ENCODE measurements at regions not wholly inside any gene's neighbourhood (a gene's known extent, or its start where the extent isn't known, plus 50 kb on each side); places are given as distances from the start of the nearest gene placed in this dataset.

DNA sequence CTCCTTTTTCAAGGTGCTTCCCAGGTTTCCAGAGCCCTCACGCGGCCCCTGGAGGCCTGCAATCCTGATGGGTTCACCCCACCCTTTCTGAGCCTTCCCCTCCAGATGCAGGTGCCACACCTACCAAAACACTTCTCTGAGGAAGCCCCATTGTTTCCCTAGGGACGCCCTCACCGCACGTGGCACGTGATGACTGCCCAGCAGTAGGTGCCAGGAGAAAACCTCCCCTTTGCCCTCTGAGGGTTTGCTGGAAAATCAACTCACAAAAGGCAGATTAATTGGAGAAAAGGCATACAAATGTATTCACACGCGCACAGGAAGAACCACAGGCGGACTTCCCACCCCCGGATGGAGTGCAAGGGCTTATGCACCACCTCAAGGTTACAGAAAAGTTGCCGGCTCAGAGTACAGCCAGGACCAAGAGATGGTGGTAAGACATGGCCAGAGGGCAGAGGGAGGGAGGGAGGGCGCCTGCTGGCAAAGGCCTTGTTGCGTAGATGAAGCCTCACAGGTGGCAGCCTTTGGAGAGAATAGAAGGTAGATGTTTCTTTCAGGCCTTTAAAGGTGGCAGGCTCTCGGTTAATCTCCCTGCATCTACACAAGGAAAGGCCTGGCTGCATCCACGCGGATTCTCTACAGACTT lies 269.4 kb upstream of the RAB6C start:
- no peak for FAIRE-seq

DNA sequence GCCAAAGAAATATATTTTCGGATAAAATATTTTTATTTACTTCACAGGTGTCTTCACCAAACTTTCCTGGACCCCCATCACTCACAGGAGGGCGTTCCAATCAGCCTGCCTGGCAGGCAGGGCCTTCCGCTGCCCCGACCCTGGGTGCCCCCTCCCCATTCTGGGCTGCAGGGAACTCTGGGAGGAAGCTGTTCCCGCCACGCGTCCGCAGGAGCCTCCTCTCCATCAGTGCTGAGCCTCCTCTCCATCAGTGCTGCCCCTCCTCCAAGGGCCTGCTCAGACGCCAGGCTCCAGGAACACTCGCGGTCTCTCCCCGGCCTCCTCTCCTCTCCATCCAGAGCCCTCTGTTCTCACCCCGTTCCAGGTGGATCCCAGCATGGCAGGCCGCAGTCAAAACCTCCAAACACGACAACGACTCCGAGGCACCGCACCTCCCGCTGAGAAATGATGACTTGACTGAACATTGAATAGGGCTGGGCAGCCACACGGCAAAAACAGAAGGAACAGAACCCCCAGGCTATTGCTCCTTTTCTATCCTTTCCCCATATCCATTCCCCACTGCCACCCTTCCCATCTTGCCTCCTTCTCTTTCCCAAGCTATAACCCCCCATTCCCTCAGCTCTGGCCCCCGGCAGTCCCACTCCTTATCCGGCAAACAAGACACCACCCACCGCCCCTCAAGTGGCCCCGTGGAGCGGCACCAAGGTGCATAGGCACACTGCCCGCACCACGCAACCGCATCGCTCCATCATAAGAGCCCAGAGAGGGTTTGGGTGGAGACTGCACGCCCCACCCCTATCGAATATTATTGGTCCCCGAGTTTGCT lies 268.6 kb upstream of the RAB6C start:
- no peak for FAIRE-seq

DNA sequence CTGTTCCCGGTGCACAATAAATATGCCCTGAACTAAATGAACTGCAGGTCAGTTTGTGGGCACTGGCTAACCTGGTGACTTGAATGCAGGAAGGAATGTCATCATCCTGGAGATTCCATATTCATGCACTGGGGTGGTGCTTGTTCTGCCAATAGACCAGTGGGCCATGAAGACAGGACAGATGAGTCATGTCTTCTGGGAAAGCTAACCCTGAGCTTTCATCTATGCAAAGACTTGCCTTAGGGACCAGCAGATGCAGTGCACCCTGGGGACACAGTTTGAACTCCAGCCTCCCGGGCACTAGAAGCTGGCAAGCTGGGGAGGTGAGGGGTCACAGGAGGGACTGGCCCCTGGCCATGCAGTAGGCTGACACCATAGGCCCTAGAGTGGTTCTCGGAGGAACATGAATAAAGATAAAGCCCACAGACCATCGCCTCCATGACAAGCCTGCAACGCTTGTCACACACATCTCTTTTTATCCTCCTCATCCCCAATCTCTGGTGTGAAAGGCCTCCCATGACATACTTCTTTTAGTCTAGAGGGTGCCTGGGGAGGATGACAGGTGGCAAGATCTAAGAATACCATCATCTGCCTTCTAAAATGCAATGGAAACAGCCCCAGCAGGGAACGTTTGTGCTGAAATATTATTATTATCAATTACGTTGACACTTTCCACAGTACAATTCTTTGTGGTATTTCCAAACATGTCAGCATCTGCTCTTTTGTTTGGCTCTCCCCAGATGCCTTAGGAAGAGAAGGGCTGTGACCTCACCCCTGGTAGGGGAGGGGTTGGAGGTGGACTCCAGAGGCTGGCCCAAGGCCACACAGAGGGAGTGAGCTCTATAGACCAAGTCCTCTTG lies 267.4 kb upstream of the RAB6C start:
- FAIRE-seq = no peak

DNA sequence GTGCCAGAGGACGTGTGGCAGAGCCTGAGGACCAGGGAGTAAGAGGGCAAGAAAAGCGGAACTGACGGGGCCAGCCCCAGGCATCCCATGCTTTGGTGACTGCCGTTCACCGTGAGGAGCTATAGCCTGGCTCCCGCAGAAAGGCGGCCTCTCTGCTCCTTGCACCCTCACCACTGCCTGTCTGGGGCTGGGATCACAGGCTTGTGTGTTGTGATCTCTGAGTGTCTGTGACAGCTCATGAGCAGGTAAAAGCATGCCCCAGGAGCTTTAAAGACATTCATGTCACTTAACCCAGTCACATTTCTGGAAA lies 266.8 kb upstream of the RAB6C start:
- no peak for FAIRE-seq

DNA sequence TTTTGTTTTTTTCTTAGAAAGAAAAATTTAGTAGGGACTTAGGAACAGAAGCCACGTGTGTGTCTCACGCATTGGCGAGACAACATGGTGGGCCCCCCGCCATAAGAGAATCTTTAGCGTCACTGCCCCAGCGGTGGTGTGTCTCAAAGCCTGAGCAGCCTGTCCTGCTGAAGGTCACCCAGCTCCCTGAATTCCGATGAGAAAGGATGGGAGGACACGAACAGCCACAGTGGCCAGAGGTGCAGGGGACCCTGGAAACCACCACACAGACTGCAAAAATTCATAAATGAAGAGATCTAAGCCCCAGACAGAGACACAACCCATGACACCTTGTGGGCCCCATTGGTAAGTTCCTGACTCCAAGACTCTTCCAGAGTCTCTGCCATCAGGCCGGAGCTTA lies 266.1 kb upstream of the RAB6C start:
- no peak for FAIRE-seq

DNA sequence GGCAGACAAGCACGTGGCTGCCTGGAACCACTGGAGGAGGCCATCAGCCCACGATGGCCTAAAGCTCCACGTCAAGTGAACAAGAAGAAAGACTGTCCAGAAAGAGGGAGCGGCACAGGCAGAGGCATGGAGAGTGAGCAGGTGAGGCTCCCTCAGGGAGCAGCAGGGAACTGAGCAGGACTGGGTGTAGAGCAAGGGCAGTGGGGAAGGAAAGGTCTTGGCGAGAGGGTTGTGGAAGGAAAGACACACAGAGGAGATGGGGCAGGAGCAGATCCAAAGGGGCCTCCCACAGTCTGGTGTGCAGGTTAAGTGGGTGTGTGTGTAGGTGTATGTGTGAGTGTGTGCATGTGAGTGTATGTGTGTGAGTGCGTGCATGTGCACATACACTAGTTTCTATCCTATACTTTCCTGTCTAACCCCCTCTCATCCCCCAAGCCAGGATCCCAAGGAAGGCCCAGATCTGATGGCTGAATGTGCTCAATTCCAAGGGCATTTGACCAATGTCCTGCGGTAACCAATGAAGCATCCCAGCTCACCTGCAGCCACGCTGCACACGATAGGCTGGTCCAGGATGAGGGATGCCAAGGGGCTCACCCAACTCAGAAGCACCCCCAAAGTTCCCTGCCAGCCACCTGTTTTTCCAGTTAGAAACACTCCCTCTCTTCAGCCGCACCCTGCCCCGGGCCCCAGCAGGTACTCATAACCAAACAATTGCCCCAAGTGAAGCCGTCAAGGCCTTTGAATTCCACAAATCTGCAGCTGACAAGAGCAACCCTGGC lies 262.5 kb upstream of the RAB6C start:
- no peak for FAIRE-seq

DNA sequence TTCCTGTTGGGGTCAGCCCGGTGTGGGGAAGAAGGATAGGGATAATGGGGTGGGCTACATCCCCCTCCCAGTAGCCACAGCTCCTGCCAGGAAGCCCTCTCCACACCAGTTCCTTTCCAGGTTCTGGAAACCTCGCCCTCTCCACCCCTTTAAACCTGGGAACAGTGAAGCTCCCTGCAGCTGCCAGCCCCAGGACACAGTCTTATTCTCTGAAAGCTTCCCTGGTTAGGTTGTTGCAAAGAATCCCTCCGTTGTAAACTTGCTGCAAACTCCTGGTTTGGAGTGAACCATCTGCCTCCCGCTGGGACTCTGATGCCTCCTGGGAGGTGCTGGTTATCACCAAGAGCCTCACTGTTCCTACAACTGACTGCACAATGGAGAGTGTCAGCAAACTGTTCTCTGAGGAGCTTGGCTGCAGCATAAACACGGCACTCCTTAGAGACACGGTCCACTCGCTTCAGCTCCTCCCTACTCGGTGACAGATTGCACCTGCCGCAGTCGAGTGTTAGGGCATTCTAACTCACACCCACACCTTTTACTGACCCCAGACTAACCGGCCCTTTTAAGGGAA lies 261.8 kb upstream of the RAB6C start:
- FAIRE-seq = no peak

DNA sequence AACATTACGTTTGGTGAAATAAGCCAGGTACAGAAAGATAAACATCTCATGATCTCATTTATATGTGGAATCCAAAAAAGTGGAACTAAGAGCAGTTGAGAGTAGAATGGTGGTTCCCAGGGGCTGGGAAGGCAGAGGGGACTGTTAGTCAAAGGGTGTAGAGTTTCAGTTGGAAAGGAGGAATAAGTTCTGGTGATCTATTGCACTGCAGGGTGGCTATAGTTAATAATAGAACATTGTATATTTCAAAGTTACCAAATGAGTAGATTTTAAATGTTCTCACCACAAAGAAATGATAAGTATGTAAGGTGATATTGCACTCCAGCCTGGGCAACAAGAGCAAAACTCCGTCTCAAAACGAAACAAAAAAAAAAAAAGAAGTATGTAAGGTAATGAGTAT lies 260.1 kb upstream of the RAB6C start:
- FAIRE-seq = no peak

DNA sequence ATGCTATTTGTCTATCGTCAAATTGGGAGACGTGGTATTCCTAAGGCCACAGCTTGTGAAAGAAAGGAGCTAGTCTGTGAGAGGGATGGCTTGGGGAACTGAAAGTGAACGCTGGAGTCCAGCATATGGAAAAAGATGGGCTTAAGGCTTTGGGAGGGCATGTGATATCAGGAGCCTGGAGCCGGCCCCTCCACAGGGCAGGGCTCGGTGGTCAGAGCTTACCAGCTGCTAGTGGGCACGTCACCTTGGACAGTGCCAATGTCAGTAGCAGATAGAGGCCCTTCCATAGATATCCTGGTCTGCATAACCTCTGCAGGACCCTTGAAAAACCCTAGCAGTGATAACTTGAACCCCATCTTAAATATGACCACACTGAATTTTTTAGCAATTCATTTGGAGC lies 259.1 kb upstream of the RAB6C start:
- no peak for FAIRE-seq

DNA sequence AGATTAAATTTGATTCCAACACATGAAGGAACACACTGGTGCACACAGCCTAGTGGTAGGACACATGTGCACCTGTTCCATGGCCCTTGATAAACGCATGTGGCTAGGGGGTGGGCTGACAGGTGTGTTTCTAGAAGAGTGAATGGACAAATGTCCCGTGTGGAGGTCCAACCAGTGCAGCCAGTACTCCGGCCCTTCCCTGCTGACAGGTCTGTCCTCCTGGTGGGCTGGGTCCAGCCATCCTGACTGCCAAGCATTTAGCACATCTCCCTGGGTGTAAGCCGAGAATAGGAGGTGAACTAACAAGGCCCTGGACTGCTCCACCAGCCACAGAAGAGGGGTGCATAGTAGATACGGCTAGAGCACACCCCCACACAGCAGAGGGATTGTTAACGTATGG lies 258.7 kb upstream of the RAB6C start:
- no peak for FAIRE-seq

DNA sequence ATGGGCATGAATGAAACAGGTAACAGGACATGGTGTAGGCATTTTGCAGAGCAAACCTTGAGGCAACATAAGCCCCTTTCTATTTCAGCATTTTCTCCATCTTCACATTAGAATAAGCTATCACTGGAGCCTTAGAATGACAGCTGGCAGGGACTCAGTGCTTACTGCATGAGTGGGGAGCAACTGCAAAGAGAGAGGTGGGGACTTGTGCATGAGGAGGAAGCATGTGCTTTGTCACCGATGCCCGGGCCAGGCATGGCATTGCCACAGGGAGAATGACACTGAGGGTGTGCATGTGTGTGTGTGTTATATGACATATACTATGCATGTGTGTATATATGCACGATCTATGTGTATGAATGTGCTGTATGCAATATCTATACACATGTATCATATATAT lies 258.2 kb upstream of the RAB6C start:
- FAIRE-seq = no peak

DNA sequence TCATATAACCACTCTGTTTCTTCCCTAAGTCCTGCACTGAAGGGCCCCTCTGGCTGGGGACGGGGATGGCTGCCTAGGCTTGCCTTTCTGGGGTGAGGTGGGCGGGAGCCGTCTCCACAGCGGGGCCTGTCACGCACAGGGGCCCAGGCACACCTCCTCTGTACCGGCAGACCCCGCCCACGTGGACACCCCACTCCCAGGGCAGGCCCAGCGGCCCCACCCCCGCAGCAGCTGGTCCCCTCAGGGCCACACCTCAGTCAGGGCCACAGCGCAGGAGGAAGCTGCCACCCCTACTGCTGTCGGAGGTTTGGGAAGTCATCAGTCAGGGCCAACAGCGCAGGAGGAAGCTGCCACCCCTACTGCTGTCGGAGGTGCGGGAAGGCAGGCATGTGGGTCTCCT lies 257.6 kb upstream of the RAB6C start:
- no peak for FAIRE-seq

DNA sequence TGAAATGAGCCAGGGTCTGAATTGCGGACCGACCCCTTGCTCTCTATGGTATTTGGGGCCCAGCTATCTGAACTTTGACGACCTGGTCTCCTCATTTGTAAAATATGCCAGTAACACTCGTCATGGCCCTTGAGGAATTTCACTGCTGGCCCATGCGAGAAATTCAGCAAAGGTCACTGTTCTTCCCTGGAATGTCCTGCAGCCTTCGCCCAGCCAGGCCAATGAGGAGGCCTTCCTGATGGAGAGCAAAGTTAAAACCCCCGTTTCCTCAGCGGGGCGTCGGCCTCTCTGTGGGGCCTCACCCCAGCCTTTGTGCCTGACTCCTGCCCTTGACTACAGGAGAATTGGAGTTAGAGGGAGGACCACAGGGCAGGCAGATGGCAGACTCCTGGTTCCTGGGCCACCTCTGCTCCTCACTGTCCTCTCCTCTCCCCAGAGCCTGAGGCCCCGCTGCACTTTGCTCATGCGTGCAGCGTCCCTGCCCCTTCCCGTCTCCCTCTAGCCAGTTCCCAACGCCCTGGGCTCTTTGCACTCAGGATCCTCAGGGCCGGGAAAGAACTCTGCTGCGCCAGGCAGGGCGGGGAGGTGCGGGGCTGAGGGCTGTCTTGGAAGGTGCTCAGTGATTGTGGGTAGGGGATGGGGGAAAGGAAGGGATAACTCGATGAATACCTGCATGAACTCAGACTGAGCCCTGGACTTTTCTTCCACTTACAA lies 257.0 kb upstream of the RAB6C start:
- no peak for FAIRE-seq

DNA sequence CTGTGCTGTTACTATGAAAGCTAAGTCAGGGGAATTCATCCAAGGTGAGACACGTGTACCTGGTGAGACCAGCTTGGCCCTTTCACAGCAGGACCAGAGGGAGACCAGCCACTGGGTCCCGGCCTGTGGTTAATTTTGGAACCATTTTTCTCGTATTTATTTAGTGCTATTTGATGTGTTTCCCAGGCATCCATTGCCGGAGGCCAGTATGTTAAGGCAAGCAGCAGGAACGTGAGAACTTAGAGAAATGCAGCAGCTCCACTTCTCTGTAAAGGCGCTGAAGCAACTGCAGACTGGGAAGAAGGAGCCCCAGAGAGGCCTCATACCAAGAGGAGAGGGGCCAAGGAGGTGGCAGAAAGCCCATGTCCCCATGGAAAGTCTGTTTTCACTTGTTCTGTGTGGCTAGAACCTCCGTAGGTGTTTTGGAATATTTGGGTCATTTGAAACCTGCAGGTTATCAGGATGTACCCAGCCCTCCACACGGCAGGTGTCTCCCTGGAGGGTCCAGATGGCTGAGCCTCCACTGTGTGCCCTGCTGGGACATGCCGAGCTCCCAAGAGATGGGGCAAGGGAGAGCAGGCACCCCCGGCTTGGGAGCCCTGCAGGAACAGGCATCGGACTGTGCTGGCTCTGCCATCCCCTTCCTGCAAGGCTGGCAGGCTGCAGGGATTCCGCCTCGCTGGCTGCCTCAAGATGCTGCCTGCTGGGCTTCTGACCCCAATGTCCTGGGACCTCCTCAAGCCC lies 256.0 kb upstream of the RAB6C start:
- no peak for FAIRE-seq

DNA sequence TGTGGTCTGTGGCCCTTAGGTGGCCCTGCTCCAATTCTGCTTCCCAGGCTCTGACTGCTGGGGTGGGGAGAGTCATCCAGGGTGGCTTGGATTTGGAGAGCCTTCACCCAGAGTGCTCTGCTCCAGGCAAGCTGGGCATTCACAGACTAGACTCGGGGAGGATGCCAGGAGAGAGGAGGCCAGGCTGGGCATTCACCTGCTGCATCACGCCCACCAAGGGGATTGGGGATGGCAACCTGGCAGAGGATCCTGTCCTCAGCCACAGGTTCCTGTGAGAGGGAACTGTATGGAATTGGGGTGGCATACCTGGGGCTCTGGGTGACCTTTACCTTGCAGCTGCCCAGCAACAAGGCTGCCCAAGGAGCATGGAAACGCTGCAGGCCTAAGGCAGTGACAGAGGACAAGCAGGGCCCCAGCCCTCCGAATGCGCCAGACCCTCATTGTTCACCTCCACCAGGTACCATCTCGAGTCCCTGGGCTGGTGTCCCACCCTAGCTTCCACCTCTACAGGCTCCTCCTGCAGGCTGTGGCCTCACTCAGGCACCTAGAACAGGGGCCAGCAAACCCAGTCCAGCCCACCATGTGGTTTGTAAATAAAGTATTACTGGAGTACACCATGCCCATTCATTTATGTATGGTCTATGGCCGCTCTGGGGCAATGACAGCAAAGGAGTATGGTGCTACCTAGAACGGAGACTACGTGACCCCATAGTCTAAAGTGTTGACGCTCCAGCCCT lies 255.3 kb upstream of the RAB6C start:
- no peak for FAIRE-seq

DNA sequence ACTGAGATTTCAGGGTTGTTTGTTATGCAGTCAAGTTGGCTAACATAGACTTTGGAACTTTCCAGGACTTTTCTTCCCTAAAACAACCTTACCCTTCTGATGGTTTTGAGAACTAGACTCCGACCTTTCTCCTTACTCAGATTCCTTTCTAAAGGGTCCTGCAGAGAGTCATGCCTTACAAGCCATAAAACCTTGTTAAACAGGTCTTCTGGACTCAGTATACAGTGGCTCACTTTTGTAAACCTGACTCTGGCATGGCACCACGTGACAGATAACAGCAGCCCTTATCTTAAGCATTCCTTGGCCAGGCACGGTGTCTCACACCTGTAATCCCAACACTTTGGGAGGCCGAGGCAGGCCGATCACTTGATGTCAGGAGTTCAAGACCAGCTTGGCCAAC lies 253.2 kb upstream of the RAB6C start:
- no peak for FAIRE-seq

DNA sequence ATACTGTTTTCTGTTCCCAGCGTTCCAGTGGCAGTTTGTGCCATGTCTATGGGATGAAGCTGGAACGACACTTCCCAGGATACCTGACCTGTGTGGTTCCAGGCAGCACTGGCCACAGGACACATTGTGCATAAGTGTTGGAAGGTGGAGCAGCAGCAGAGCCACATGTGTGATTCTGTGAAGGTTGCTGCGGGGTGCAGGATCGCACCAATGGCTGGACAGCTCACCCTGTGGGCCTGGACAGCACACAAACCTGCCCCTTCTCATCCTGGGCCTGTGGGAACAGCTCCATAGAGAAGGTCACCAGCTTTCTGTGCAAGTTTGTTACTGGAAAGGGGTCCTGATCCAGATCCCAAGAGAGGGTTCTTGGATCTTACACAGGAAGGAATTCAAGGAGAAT lies 252.2 kb upstream of the RAB6C start:
- FAIRE-seq = no peak

DNA sequence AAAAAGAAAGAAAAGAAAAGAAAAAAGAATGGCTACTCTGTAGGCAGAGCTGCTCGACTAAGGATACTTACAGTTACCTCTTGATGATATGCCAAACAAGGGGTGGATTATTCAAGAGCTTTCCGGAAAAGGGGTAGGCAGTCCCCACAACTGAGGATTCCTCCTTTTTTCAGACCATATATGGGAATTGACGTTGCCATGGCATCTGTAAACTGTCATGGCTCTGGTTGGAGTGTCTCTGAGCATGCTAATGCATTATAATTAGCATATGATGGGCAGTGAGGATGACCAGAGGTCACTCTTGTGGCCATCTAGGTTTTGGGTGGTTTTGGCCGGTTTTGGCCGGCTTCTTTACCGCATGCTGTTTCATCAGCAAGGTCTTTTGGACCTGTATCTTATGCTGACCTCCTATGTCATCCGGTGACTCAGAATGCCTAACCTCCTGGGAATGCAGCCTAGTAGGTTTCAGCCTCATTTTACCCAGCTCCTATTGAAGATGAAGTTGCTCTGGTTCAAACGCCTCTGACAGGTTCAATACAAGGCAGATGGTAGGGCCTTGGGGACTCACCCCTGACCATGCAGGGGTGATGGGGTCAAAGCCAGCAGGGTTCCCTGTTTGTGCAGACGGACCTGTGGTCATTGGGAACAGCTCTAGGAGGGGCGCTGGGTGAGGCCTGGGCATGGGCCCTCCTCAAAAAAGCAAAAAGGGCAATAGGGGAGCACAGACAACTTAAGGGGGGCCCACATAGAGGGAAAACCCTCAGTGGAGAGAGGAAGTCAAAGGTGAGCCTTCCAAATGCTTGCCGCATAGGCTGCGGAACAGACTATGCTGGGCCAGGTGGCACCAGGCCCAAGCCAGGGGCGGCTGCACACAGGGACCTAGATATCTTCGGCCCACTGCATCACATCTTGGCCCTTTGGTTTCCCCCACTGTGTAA lies 251.2 kb upstream of the RAB6C start:
- FAIRE-seq = no peak

DNA sequence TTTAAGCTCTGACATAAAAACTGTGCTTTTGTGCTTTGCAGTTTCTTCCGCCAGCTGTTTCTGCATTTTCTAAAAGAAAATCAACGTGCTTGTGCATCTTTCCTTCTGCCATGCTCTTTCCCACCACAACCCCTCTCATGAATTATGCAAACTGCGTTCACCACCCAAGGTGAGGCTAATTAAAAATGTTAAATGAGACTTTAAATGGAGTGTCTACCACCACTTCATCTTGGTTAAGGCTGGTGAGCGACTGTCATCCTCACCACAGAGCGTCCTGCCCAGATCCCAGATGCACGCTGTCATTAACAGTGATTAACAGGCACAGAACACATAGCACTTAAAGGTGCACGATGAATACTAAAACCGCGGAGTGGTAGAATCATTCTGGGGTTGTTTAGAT lies 250.5 kb upstream of the RAB6C start:
- no peak for FAIRE-seq

DNA sequence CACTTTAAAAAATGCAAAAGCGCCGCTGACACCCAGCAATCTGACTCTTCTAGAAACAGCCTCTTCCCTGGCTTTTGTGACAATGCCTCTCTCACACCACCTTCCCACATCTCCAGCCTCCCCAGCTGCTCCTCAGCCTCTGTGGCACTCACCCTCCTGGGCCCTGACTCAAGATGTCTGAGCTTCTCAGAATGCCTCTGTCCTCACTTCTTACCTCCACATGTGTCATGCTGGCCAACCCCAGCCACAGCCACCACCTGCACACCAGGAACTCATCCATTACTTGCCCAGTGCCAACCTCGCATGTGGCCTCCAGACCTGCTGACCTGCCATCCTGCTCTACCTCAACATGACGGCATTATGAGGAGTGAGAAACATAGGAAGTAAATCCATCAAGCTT lies 249.8 kb upstream of the RAB6C start:
- FAIRE-seq = no peak

Data from G401.6 (cell line).